Effector memory CD4-positive, alpha-beta T cell (primary cell): ENCODE measurements at regions not wholly inside any gene's neighbourhood (a gene's known extent, or its start where the extent isn't known, plus 50 kb on each side); places are given as distances from the start of the nearest gene placed in this dataset.

Experiments
- DNase-seq, 3 donors: peaks; one replicate each; pipeline ENCODE4 v3.0.0-alpha.2; 2020
- H3K27ac ChIP-seq: 2 replicates; pipeline ENCODE4 v1.7.0; 2013; ENCODE audit warnings: mild to moderate bottlenecking, low read length, moderate library complexity; ENCODE audit not compliant: insufficient read depth, poor library complexity, severe bottlenecking
- H3K27me3 ChIP-seq: replicated peaks from 2 replicates; pipeline ENCODE4 v1.7.0; 2013; ENCODE audit warnings: mild to moderate bottlenecking, low read length; ENCODE audit not compliant: insufficient read depth, control insufficient read depth, poor library complexity, severe bottlenecking
- H3K36me3 ChIP-seq: 2 replicates; pipeline ENCODE4 v1.7.0; 2013; ENCODE audit warnings: mild to moderate bottlenecking, low read length, moderate library complexity; ENCODE audit not compliant: control insufficient read depth, insufficient read depth
- H3K4me1 ChIP-seq: 2 replicates; pipeline ENCODE4 v1.7.0; 2013; ENCODE audit warnings: low read length, mild to moderate bottlenecking; ENCODE audit not compliant: control insufficient read depth, insufficient read depth, poor library complexity, severe bottlenecking
- H3K4me3 ChIP-seq: 2 replicates; pipeline ENCODE4 v1.7.0; 2013; ENCODE audit warnings: low read length, low read depth, mild to moderate bottlenecking; ENCODE audit not compliant: insufficient read depth, poor library complexity, severe bottlenecking
- H3K9me3 ChIP-seq: 2 replicates; pipeline ENCODE4 v1.7.0; 2013; ENCODE audit warnings: mild to moderate bottlenecking, low read length, moderate library complexity; ENCODE audit not compliant: control insufficient read depth

DNA sequence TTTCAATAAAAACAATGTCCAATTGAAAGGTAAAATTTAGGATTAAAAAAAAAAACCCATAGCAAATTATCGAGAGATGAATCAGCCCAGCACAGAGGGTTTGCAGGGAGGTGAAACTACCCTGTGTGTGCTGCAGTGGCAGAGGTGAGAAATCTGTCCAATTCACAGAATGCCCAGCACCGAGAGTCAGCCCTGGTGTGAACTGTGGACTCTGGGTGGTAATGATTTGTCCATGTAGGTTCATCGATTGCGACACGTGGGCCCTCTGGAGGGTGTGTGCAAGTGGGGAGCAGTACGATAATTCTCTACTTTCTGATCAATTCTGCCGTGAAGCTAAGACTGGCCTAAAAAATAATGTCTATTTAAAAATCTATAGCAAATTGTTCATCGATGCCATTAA lies 94.5 kb upstream of the PFKP start:
- Histone ChIP-seq H3K4me1 (no peaks in the 10 kb centered on the region), H3K27ac (no peak overlapping the region)
- no peak for DNase-seq

GRCh38 chr10:2972216-2972615 lies 95.1 kb upstream of the PFKP start:
- Histone ChIP-seq H3K36me3 (no peaks in the 10 kb centered on the region), H3K27me3 (no peaks in the 10 kb centered on the region), H3K9me3 (no peaks in the 10 kb centered on the region), H3K27ac (no peak overlapping the region), H3K4me1 (no peaks in the 10 kb centered on the region), H3K4me3 (no peak overlapping the region)
- no peak for DNase-seq

More for the DNA sequence above, 94.5 kb upstream of the PFKP start:
- Histone ChIP-seq H3K36me3 (no peaks in the 10 kb centered on the region), H3K9me3 (no peaks in the 10 kb centered on the region), H3K4me3 (no peak overlapping the region), H3K27me3 (no peaks in the 10 kb centered on the region)

GRCh38 chr10:2970190-2970823 lies 97.0 kb upstream of the PFKP start:
- Histone ChIP-seq H3K27me3 (no peaks in the 10 kb centered on the region), H3K4me1 (no peaks in the 10 kb centered on the region), H3K36me3 (no peaks in the 10 kb centered on the region), H3K4me3 (no peak overlapping the region), H3K27ac (no peak overlapping the region), H3K9me3 (no peaks in the 10 kb centered on the region)
- DNase-seq, result no peak

GRCh38 chr10:2968401-2969058 lies 98.8 kb upstream of the PFKP start:
- no peak for DNase-seq
- H3K4me1 ChIP-seq, result no peaks in the 10 kb centered on the region

GRCh38 chr10:2966134-2966533 lies 101.2 kb upstream of the PFKP start:
- H3K36me3 ChIP-seq, result no peaks in the 10 kb centered on the region
- no peaks in the 10 kb centered on the region for H3K4me1 ChIP-seq
- no peak overlapping the region for H3K27ac ChIP-seq
- no peak for DNase-seq
- no peaks in the 10 kb centered on the region for H3K9me3 ChIP-seq
- no peaks in the 10 kb centered on the region for H3K27me3 ChIP-seq
- H3K4me3 ChIP-seq, result no peak overlapping the region

More at GRCh38 chr10:2968401-2969058, 98.8 kb upstream of the PFKP start:
- Histone ChIP-seq H3K4me3 (no peak overlapping the region), H3K9me3 (no peaks in the 10 kb centered on the region), H3K27me3 (no peaks in the 10 kb centered on the region), H3K27ac (no peak overlapping the region), H3K36me3 (no peaks in the 10 kb centered on the region)

DNA sequence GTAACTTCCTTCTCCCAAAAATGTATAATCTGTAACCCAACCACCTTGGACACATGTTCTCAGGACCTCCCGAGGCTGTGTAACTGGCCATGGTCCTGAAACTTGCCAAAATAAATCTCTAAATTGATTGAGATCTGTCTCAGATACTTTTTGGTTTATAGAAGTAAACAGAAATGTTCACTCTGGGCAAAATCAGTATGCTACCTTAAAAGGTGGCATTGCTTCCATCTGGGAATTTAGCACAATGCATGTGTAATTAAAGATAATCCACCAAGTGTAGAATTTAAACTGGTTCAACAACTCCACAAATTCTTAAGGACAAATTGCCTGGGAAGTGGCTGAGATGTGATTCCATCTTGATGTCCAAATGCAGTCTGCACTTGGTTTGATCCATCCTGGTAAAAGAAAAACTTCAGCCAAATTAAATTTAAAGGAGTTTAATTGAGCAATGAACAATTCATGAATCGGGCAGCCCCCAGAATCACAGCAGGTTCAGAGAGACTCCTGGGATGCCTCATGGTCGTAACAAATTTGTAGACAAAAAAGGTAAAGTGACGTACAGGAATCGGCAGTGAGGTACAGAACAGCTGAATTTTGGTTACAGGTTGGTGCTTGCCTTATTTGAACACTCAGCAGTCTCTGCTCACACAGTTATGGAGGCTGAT lies 102.6 kb upstream of the PFKP start:
- Histone ChIP-seq H3K27me3 (no peaks in the 10 kb centered on the region), H3K27ac (no peak overlapping the region), H3K36me3 (no peaks in the 10 kb centered on the region), H3K9me3 (no peaks in the 10 kb centered on the region), H3K4me3 (no peak overlapping the region), H3K4me1 (no peaks in the 10 kb centered on the region)
- no peak for DNase-seq

DNA sequence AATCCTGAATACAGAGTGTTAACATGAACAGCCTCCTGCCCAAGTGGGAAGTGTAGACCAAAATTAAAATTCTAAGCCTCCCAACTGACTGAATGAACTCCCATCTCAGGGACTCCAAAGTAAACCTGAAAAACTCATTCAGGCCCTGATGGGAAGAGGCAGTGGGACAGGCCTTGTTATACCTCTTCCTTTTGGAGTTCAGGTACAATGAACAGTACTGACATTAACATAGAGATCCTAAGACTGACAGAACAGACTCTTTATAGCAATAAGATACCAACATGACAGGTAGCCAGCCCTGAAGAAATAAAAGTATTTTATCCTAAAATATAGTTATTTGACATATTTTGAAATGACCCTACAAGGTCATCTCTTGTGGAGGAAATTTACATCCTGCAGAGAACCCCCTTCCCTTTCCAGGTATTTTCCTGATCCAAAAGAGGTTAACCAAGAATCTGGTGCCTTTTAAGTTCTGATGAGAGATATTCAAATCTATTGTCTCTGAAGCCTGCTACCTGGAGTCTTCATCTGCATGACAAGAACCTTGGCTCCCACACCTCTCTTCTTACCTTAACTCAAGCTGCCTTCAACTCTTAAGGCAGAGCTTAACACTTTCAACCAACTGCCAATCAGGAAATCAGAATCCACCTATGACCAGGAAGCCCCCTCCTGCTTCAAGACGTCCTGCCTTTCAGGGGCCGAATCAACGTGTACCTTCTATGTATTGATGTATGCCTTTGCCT lies 103.3 kb upstream of the PFKP start:
- Histone ChIP-seq H3K27ac (no peak overlapping the region), H3K9me3 (no peaks in the 10 kb centered on the region), H3K4me1 (no peaks in the 10 kb centered on the region), H3K4me3 (no peak overlapping the region), H3K27me3 (no peaks in the 10 kb centered on the region), H3K36me3 (no peaks in the 10 kb centered on the region)
- no peak for DNase-seq

DNA sequence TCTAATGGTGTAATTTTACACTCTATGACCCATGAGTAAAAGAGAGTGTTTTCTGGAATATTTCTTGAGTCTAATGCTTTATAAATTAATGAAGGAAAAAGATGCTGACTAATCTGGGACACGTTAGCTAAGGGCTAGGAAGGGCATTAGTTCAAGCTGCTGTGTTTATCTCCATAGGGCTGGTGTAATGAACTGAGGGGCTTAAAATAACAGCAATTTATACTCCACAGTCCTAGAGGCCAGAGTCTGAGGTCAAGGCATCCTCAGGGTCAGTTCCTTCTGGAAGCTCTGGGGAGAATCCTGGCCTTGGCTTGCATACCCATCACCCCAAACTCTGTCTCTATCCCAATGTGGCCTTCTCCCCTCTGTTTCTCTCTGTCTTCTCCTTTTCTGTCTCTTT lies 105.2 kb upstream of the PFKP start:
- no peak overlapping the region for H3K27ac ChIP-seq
- no peaks in the 10 kb centered on the region for H3K27me3 ChIP-seq
- no peaks in the 10 kb centered on the region for H3K9me3 ChIP-seq
- DNase-seq, result no peak
- H3K36me3 ChIP-seq, result no peaks in the 10 kb centered on the region
- H3K4me1 ChIP-seq, result no peaks in the 10 kb centered on the region
- no peak overlapping the region for H3K4me3 ChIP-seq

GRCh38 chr10:2958659-2959058 lies 108.7 kb upstream of the PFKP start:
- Histone ChIP-seq H3K4me3 (no peak overlapping the region), H3K27ac (no peak overlapping the region), H3K27me3 (peaks cover 2% of the 10 kb centered on the region), H3K36me3 (no peaks in the 10 kb centered on the region), H3K4me1 (no peaks in the 10 kb centered on the region), H3K9me3 (no peaks in the 10 kb centered on the region)
- no peak for DNase-seq

DNA sequence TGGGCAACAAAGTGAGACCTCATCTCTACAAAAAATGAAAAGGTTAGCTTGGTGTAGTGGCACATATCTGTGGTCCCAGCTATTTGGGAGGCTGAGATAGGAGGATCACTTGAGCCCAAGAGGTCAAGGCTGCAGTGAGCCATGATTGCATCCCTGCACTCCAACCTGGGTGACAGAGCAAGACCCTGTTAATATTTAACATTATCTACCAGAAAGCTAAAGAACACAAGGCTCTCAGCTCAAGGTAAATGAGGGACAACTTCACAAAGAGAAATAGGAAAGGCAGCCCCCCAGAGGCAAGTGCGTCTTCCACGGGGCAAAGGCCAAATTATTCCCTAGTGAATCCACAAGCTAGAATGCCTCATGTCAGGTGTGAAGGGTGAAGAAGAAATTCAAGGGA lies 109.6 kb upstream of the PFKP start:
- DNase-seq, result no peak
- Histone ChIP-seq H3K27me3 (peaks cover 2% of the 10 kb centered on the region), H3K4me1 (no peaks in the 10 kb centered on the region), H3K27ac (no peak overlapping the region), H3K9me3 (no peaks in the 10 kb centered on the region), H3K4me3 (no peak overlapping the region), H3K36me3 (no peaks in the 10 kb centered on the region)
